Endothelial cell (in vitro differentiated cells): ENCODE measurements at regions not wholly inside any gene's neighbourhood (a gene's known extent, or its start where the extent isn't known, plus 50 kb on each side); places are given as distances from the start of the nearest gene placed in this dataset.

ENCODE experiments used
- DNase-seq: peaks from one replicate; pipeline ENCODE4 v3.0.0; 2021; ENCODE audit warnings: low spot score
- H3K27ac Mint-ChIP-seq: one replicate; pipeline ENCODE4 v1.8.0; 2021; ENCODE audit warnings: mixed read lengths, inconsistent platforms; ENCODE audit not compliant: unreplicated experiment
- H3K27me3 Mint-ChIP-seq: one replicate; pipeline ENCODE4 v1.8.0; 2021; ENCODE audit warnings: mild to moderate bottlenecking, moderate library complexity, mixed read lengths, inconsistent platforms; ENCODE audit not compliant: unreplicated experiment
- H3K36me3 Mint-ChIP-seq: one replicate; pipeline ENCODE4 v1.8.0; 2021; ENCODE audit warnings: mild to moderate bottlenecking, low read depth, mixed read lengths, inconsistent platforms; ENCODE audit not compliant: unreplicated experiment
- H3K4me1 Mint-ChIP-seq: one replicate; pipeline ENCODE4 v1.8.0; 2021; ENCODE audit warnings: mild to moderate bottlenecking, mixed read lengths, inconsistent platforms; ENCODE audit not compliant: unreplicated experiment
- H3K4me3 Mint-ChIP-seq: one replicate; pipeline ENCODE4 v1.8.0; 2021; ENCODE audit warnings: mild to moderate bottlenecking, mixed read lengths, inconsistent platforms; ENCODE audit not compliant: unreplicated experiment
- H3K9me3 Mint-ChIP-seq: one replicate; pipeline ENCODE4 v1.8.0; 2021; ENCODE audit warnings: mixed read lengths, inconsistent platforms; ENCODE audit not compliant: unreplicated experiment
- CTCF ChIP-seq: fragments of 200-600 bp; sonication (generic); IDR thresholded peaks from one replicate; pipeline ENCODE4 v1.5.0; 2021; ENCODE audit warnings: antibody characterized with exemption; ENCODE audit not compliant: unreplicated experiment

GRCh38 chr17:14664511-14664910 lies 363.6 kb downstream of the HS3ST3B1 start:
- DNase-seq, result no peak
- Mint-ChIP-seq H3K27ac (no peak overlapping the region), H3K27me3 (no peaks in the 10 kb centered on the region), H3K4me3 (no peak overlapping the region), H3K36me3 (no peaks in the 10 kb centered on the region), H3K9me3 (no peaks in the 10 kb centered on the region), H3K4me1 (no peaks in the 10 kb centered on the region)
- no peak for TF ChIP-seq CTCF

- Mint-ChIP-seq H3K27ac (no peak overlapping the region), H3K4me1 (no peaks in the 10 kb centered on the region), H3K27me3 (no peaks in the 10 kb centered on the region), H3K36me3 (no peaks in the 10 kb centered on the region), H3K4me3 (no peak overlapping the region), H3K9me3 (no peaks in the 10 kb centered on the region)
- DNase-seq, result no peak
- TF ChIP-seq CTCF, result no peak
These were observed 340.2 kb downstream of the HS3ST3B1 start for GRCh38 chr17:14641117-14641516.

GRCh38 chr17:14637260-14637659 lies 336.4 kb downstream of the HS3ST3B1 start:
- DNase-seq, result no peak
- Mint-ChIP-seq H3K36me3 (no peaks in the 10 kb centered on the region), H3K4me1 (no peaks in the 10 kb centered on the region), H3K9me3 (no peaks in the 10 kb centered on the region), H3K27me3 (no peaks in the 10 kb centered on the region), H3K4me3 (no peak overlapping the region), H3K27ac (no peak overlapping the region)
- TF ChIP-seq CTCF, result no peak

GRCh38 chr17:14630621-14631020 lies 329.7 kb downstream of the HS3ST3B1 start:
- no peak for TF ChIP-seq CTCF
- DNase-seq, result no peak
- Mint-ChIP-seq H3K27me3 (no peaks in the 10 kb centered on the region), H3K4me1 (no peaks in the 10 kb centered on the region), H3K36me3 (no peaks in the 10 kb centered on the region), H3K9me3 (no peaks in the 10 kb centered on the region), H3K27ac (no peak overlapping the region), H3K4me3 (no peak overlapping the region)

- Mint-ChIP-seq H3K27me3 (no peaks in the 10 kb centered on the region), H3K4me1 (no peaks in the 10 kb centered on the region), H3K36me3 (no peaks in the 10 kb centered on the region), H3K9me3 (no peaks in the 10 kb centered on the region), H3K27ac (no peak overlapping the region), H3K4me3 (no peak overlapping the region)
- TF ChIP-seq CTCF, result no peak
- no peak for DNase-seq
These were observed 329.2 kb downstream of the HS3ST3B1 start for GRCh38 chr17:14630046-14630445.
